ENCODE measurements at regions not wholly inside any gene's neighbourhood (a gene's known extent, or its start where the extent isn't known, plus 50 kb on each side); places are given as distances from the start of the nearest gene placed in this dataset.

GRCh38 chrX:34873500-34874225 is 68.9 kb upstream of the FAM47B start:
- in situ Hi-C loops (cut with HindIII; ENCODE audit: low sequenced_read_pairs): no loop called here

GRCh38 chrX:34874763-34875162 is 67.8 kb upstream of the FAM47B start:
- in situ Hi-C loops (cut with HindIII; ENCODE audit: low sequenced_read_pairs): no loop called here

- in situ Hi-C loops (cut with HindIII; ENCODE audit: low sequenced_read_pairs): no loop called here
Measured at GRCh38 chrX:34875204-34875603, 67.4 kb upstream of the FAM47B start.

- in situ Hi-C loops (cut with HindIII; ENCODE audit: low sequenced_read_pairs): no loop called here
Measured at GRCh38 chrX:34877436-34877835, 65.2 kb upstream of the FAM47B start.

- in situ Hi-C loops (cut with HindIII; ENCODE audit: low sequenced_read_pairs): no loop called here
Measured at GRCh38 chrX:34879346-34879745, 63.2 kb upstream of the FAM47B start.

DNA sequence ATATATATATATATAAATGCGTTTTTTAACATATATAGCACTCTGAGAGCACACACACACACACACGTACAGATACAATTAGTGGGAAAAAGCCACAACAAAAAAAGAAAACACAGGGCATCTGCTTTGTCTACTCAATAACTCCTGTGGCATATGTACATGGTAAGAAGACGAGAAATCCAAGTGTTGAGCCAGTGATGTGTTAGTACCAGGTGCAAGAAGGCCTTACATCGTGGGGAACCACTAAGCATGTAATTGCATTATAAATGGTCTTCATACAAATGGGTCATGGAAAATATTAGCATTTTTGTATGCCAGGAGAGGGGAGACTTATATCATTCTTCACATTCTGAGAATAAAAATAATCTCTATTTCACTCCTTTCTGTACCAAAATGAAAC is 62.7 kb upstream of the FAM47B start:
- in situ Hi-C loops (cut with HindIII; ENCODE audit: low sequenced_read_pairs): no loop called here

- in situ Hi-C loops (cut with HindIII; ENCODE audit: low sequenced_read_pairs): no loop called here
Measured at GRCh38 chrX:34880656-34881055, 61.9 kb upstream of the FAM47B start.

DNA sequence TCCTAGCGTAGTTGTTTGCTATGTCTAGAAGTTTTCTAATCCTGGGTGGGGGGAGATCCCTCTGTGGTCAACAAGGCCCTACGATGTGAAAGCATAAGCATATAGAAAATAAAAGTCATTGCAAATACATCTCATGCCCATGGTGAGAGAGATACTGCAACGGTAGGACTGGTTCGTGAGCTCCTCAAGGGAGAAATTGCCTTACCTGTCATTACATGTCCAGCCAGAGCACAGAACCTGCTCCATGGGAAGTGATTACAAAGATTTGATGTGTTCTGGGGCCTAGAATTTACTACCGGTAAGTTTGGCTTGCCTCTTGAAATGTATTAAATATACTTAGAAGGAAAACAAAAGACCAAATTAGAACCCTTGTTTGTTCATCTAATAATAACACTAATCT is 60.9 kb upstream of the FAM47B start:
- in situ Hi-C loops (cut with HindIII; ENCODE audit: low sequenced_read_pairs): no loop called here

- in situ Hi-C loops (cut with HindIII; ENCODE audit: low sequenced_read_pairs): no loop called here
Measured at GRCh38 chrX:34884817-34885216, 57.8 kb upstream of the FAM47B start.

GRCh38 chrX:34886011-34886410 is 56.6 kb upstream of the FAM47B start:
- in situ Hi-C loops (cut with HindIII; ENCODE audit: low sequenced_read_pairs): no loop called here

GRCh38 chrX:34891391-34891790 is 51.2 kb upstream of the FAM47B start:
- in situ Hi-C loops (cut with HindIII; ENCODE audit: low sequenced_read_pairs): no loop called here
